ENCODE measurements at regions not wholly inside any gene's neighbourhood (a gene's known extent, or its start where the extent isn't known, plus 50 kb on each side); places are given as distances from the start of the nearest gene placed in this dataset.

DNA sequence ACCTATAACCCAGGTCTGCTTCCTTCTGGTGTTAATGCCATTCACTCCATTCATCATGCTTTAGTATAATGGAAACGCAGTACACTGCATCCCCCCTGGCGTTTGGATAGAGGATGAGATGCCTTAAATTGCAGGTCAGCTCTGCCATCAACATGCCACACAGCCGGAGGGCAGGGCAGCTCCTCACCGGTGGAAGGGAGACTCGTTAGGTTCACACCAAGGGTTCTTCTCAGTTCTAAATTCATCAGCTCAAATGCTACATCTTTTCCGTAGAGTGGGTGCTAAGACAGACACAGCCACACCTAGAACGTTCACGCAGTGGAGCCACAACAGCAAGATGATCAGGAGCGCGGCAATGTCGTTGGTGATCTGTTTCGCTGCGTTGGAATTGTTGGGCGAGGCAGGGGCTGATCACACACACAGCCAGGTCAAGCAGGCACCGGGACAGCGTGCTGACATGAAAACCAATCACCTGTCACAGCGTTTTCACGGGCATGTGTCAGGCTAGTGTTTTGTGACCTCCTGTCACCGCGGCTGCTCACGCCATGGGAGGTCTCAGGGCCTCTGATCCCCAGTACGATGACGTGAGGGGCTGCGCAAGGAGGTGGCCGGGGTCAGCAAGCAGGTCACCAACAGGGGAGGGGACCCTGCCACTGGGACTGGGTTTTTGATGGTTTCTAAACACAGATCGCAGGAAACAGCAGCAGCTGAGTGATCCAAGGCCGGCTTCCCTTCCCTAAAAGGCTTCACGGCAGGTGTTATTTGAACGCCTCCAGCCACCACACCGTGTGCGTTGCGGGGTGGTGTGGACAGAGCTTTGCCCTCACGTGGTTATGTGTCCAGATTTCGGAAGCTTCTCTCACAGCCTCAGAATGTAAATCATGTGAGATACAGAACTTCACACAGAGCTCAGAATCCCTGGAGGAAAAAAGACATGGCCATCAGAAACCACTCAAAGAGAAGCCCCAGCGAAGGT, 94.3 kb upstream of the IRS2 start:
- DNase-seq, result no peak

GRCh38 chr13:109879338-109879737, 93.0 kb upstream of the IRS2 start:
- no peak for DNase-seq

GRCh38 chr13:109877809-109878208, 91.4 kb upstream of the IRS2 start:
- no peak for DNase-seq

DNA sequence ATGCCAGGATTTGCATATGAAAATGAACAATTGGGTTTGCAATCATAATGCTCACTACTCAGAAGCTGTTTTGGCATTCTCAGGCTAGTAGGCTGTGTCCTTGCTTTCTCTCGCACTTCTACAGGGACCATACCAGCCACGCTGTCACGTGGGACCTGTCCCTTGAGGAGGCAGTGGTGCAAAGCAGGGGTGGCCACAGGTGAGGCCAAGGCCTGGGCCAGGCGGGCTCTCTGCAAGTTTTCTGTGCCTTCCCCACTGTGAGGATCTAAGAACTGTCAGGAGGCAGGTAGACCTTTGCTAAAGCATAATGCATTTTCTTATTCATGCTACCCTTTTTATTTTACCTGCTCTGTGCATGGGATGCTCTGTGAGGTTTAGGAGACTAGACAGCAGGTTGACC, 89.4 kb upstream of the IRS2 start:
- no peak for DNase-seq

DNA sequence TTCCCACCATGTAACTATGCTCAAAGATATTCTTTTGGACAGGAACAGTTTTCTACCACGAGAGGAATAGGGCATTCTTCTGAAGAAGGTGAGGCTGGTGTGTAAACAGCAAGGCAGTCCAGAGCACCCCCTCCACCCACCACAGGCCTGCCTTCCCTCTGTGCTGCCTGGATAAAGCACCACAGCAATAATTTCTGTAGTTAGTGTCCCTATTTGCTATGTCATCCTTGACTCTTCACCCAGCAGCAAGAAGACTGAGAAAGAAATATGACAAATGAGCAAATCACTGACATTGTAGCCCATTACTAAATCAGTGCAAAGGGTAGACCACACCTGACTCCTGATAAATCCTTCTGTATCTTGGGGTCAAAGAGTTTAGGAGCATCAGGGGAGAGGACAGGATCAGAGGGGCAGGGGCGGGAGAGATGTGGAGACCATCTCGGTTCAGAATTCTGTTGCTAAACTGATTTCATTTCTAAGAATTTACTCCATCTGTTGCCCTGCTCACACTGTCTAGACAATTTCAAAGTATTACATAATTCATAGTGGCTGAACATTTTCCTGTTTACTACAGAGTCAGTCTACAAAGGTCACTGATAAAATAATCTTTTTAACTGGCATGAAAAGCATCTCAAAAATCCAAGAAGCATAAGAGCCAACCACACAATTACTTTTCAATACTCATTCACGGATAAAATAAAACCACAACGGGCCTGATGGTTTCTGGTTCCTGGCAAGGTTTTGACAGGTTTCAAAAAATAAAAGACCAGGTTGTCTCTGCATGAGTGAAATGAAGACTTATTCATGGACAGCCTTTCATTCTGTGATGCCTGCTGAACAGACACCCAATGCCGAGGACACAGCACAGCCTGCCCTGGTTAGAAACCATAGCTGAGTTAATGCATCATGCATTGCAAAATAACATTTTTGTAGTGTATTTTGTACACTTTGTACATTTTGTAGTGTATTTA, 88.4 kb upstream of the IRS2 start:
- no peak for DNase-seq

- DNase-seq, result no peak
Observed at GRCh38 chr13:109873351-109874123, 87.2 kb upstream of the IRS2 start.

GRCh38 chr13:109872864-109873263, 86.5 kb upstream of the IRS2 start:
- DNase-seq, result no peak

- DNase-seq, result no peak
Observed at GRCh38 chr13:109870696-109871370, 84.5 kb upstream of the IRS2 start.

- no peak for DNase-seq
Observed at GRCh38 chr13:109870274-109870673, 83.9 kb upstream of the IRS2 start.

DNA sequence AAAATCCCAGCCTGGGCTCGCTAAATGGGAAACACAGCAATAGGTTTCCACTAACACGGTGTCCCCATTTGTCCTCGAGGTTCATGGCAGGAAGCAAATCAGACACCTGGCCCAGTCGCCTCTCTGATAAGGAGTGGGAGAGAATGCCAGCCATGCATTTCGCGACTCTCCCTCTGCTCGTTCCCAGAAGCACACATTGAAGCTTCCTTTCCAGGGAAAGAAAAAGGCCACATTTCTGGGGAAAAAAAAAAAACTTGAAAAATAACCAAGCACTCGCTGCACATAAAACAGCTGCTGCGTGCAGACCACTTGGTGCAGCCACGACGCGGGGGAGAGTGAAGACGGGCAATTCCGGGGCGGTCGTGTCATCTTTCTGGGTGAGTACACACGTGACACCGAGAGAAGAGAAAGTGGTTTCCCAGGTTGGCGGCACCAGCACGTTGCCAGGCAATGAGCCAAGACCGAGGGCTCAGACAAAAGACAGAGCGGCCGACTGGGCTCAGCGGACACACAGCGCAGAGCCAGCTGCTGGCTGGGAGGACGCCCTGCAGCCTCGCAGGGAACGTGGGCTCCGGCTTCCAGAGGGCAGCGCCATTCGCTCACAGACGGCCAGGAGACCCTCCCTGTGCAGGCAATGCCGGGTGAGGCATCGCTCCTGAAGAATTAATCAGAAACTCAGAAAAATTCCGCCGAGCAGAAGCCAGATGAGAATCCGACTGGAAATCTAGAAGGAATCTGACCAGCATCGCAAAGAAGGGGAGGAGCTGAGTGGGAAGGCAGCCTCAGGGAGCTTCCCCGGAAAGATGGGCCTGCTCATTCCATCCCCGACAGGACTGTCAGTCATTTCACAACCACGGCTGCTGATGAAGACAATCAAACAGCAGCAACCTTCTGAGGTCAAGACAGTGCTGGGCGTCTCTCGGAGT, 83.2 kb upstream of the IRS2 start:
- DNase-seq, result no peak

GRCh38 chr13:109868578-109869311, 82.4 kb upstream of the IRS2 start:
- no peak for DNase-seq

GRCh38 chr13:109867766-109868165, 81.4 kb upstream of the IRS2 start:
- DNase-seq, result no peak

- DNase-seq, result no peak
Observed at GRCh38 chr13:109862627-109863026, 76.2 kb upstream of the IRS2 start.

DNA sequence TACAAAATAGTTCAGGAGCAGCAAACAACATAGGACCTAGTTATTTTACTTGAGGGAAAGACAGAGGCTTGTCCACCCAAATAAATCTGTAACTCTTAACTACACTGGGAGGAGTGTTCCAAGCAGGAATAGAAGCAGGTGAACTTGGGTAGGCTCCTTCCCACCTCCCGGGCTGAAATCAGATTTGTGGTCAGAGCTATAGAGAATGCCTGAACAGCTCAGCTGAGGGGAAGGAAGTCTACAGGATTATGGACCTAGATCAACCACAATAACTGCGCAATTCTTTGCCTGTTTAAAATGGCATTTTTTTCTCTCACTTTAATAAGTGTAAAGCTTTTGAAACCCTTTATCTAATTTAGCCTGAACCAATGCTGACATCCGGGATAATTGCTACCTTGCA, 73.5 kb upstream of the IRS2 start:
- DNase-seq, result no peak

DNA sequence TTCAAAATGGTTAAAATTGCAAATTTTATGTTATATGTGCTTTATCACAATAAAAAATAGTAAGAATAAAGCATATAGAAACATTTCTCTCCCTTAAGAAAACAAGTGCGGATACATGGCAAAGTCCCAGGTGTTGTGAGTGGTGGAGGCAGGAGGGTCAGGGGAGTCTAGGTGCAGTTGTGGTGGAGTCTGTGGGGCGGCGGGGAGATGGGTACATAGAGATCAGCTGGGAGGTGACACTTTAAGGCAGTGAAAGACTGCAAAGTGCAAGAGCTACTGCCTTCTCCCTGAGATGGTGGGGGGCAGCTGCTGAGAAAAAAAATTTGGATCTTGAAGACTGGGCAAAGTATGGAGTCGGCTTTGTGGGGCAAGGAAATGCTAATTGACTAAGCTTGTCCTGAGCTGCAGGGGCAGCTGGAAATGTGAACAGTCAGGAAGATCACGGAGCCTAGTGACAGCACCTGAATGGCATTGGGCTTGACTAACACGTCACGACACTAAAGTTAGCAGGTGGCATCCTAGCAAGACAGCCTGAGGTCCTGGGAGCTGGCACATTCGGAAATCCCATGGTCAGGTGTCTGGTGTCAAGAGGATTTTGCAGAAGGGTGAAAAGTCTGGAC, 72.9 kb upstream of the IRS2 start:
- DNase-seq, result no peak

DNA sequence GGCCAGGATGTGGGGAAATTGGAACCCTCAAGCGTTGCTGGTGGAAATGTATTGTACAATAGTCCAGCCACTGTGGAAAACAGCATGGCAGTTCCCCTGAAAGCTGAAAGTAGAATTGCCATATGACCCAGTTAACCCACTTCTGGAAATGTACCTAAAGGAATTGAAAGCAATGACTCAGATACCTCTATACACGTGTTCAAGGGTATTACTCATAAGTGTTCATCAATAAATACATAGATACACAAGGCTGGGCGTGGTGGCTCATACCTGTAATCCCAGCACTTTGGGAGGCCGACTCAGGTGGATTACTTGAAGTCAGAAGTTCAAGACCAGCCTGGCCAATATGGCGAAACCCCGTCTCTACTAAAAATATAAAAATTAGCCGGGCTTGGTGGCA, 71.9 kb upstream of the IRS2 start:
- no peak for DNase-seq

DNA sequence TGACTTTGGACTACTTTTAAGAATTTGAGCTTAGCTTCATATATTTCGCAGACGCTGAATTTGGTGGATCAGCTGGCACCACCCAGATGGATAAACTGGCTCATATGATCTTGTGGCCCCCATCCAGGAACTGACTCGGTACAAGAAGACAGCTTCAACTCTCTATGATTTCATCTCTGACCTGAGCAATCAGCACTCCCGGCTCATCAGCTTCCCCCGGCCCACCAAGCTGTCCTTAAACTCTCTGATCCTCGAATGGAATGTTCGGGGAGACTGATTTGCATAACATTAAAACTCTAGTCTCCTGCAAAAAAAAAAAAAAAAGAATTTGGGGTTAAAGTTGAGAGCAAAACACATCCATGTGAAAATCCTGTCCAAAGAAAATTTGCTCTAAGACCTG, 71.4 kb upstream of the IRS2 start:
- no peak for DNase-seq

DNA sequence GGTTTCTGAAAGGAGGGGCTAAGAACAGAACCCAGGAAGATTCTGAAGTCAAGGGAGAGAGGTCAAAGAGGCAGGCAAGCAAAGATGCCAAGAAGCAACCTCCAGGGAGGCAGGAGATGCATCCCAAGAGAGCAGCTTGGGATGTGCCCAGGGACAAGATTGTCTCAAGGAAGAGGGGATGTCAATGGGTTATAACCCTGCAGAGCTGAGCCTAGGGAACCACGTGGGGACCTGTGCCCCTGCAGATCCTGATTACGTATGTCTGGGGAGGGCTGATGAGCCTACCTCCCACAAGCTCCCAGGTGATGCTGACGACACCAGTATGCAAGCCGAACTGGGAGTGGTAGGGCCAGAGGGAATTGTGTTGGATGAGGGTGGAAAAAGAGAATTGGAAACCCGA, 70.9 kb upstream of the IRS2 start:
- no peak for DNase-seq

GRCh38 chr13:109856350-109856749, 70.0 kb upstream of the IRS2 start:
- no peak for DNase-seq

DNA sequence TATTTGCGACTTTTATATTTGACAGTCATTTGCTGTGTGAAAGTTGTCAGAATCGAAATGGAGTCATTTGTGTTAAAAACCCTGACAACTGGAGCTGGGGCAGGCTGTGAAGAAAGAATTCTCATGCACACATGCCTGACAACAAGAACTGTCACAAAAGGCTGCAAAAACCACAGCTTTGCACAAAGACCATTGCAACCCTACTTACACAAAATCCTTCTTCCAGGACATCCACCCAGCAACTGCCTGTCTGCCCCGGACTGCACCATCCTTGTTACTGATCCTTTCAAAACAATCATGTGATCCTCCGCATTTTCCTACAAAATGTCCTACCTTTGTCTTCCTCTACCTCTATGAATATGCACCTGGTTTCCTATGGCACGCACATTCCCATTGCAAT, 66.8 kb upstream of the IRS2 start:
- no peak for DNase-seq
